HCT116 (cell line): ENCODE measurements at regions not wholly inside any gene's neighbourhood (a gene's known extent, or its start where the extent isn't known, plus 50 kb on each side); places are given as distances from the start of the nearest gene placed in this dataset.

Source experiments
- ATAC-seq: fragments of 200-7000 bp; cut with Tn5 transposase; 2 replicates; pipeline ENCODE4 v1.9.1; 2020; ENCODE audit warnings: mild to moderate bottlenecking, moderate library complexity
- BruUV-seq: library from RNA; stranded (reverse); fragments of 400-500 nt; replicated peaks from 2 replicates; lab custom pipeline; 2021; lab: Mats Ljungman, UMichigan
- CTCF ChIA-PET: fragments of 300-600 bp; sonication (Branson Sonifier 250); formaldehyde crosslinking; loops from one replicate; lab custom pipeline; 2021; ENCODE audit warnings: antibody characterized with exemption; lab: Charles Lee
- POLR2A ChIA-PET: fragments of 300-600, 350-600 bp; sonication (Branson Sonifier 250); formaldehyde crosslinking; loops from one replicate; lab custom pipeline; 2021; ENCODE audit warnings: antibody characterized with exemption; lab: Charles Lee
- RAD21 ChIA-PET, 2 experiments: fragments of 300-600 bp; sonication (Branson Sonifier 250); formaldehyde crosslinking; loops; one replicate each; lab custom pipeline; 2023; ENCODE audit warnings: low total read pairs in 2 of 2; ENCODE audit not compliant: uncharacterized antibody in 2 of 2, unreplicated experiment in 2 of 2, low non-redundant PET in 1 of 2; lab: Charles Lee
- DNase-seq: peaks from one replicate; pipeline ENCODE4 v3.0.0-alpha.2; 2010; ENCODE audit warnings: low read depth, low spot score
- H2AFZ ChIP-seq: fragments of 200-600 bp; shearing (Covaris generic), sonication (generic); 2 replicates; pipeline ENCODE4 v1.6.1; 2017; ENCODE audit warnings: low read depth, mixed run types, mixed read lengths, antibody characterized with exemption, low read length; ENCODE audit not compliant: poor library complexity, severe bottlenecking
- H3K27ac ChIP-seq: 2 replicates; pipeline ENCODE4 v1.5.1; 2012; ENCODE audit warnings: low read depth, low read length
- H3K27me3 ChIP-seq: fragments of 200-600 bp; sonication (generic); 2 replicates; pipeline ENCODE4 v1.6.1; 2016; ENCODE audit warnings: mixed run types, low read length, mixed read lengths; ENCODE audit not compliant: insufficient read depth
- H3K36me3 ChIP-seq, 2 experiments: fragments of 200-500 bp in 1 of 2; fragments of 200-600 bp in 1 of 2; sonication (Bioruptor generic) in 1 of 2; sonication (generic) in 1 of 2; 2 replicates each; pipeline versions ENCODE4 v1.5.1 to v1.6.1; 2014 to 2016; ENCODE audit warnings: low read length in 2 of 2, inconsistent platforms in 1 of 2, mixed read lengths in 1 of 2, mixed run types in 1 of 2; ENCODE audit not compliant: insufficient read depth in 2 of 2, control insufficient read depth in 1 of 2
- H3K4me1 ChIP-seq, 2 experiments: fragments of 200-600 bp in 1 of 2; sonication (generic) in 1 of 2; 2 replicates each; pipeline versions ENCODE4 v1.5.1 to v1.6.1; 2012 to 2017; ENCODE audit warnings: low read length in 2 of 2, inconsistent platforms in 1 of 2, mild to moderate bottlenecking in 1 of 2, mixed read lengths in 1 of 2, mixed run types in 1 of 2, moderate library complexity in 1 of 2; ENCODE audit not compliant: insufficient read depth in 2 of 2, control insufficient read depth in 1 of 2
- H3K4me2 ChIP-seq: fragments of 200-600 bp; sonication (generic); 2 replicates; pipeline ENCODE4 v1.6.1; 2017; ENCODE audit warnings: mixed run types, low read length, mixed read lengths
- H3K4me3 ChIP-seq, 2 experiments: fragments of 200-600 bp in 1 of 2; sonication (generic) in 1 of 2; replicated peaks in 1 of 2; 2 replicates each; pipeline ENCODE4 v1.5.1; 2011 to 2016; ENCODE audit warnings: low read length in 2 of 2, control low read depth in 1 of 2, low read depth in 1 of 2, mild to moderate bottlenecking in 1 of 2, mixed read lengths in 1 of 2, mixed run types in 1 of 2
- H3K79me2 ChIP-seq: fragments of 200-600 bp; sonication (generic); 2 replicates; pipeline ENCODE4 v1.6.1; 2017; ENCODE audit warnings: mild to moderate bottlenecking, mixed run types, low read length, moderate library complexity, mixed read lengths; ENCODE audit not compliant: insufficient read depth
- H3K9ac ChIP-seq: fragments of 200-600 bp; sonication (generic); 2 replicates; pipeline ENCODE4 v1.6.1; 2016; ENCODE audit warnings: low read length, mixed read lengths
- H3K9me2 ChIP-seq: fragments of 200-600 bp; sonication (generic), shearing (Covaris generic); 2 replicates; pipeline ENCODE4 v1.6.1; 2017; ENCODE audit warnings: mixed run types, mild to moderate bottlenecking, moderate library complexity; ENCODE audit not compliant: insufficient read depth
- H3K9me3 ChIP-seq, 2 experiments: fragments of 200-500 bp in 1 of 2; fragments of 200-600 bp in 1 of 2; sonication (Bioruptor generic) in 1 of 2; sonication (generic) in 1 of 2; 2 replicates each; pipeline ENCODE4 v1.6.1; 2014 to 2017; ENCODE audit warnings: low read length in 2 of 2, mixed read lengths in 2 of 2, inconsistent platforms in 1 of 2, low read depth in 1 of 2, mild to moderate bottlenecking in 1 of 2, mixed run types in 1 of 2, moderate library complexity in 1 of 2; ENCODE audit not compliant: control insufficient read depth in 1 of 2, insufficient read depth in 1 of 2
- H4K20me1 ChIP-seq: fragments of 200-600 bp; sonication (generic), shearing (Covaris generic); 2 replicates; pipeline ENCODE4 v1.6.1; 2017; ENCODE audit warnings: mixed run types, mild to moderate bottlenecking, moderate library complexity; ENCODE audit not compliant: insufficient read depth
- ATF3 ChIP-seq: IDR thresholded peaks from 2 replicates; pipeline ENCODE4 v1.6.1; 2012
- CBX3 ChIP-seq: IDR thresholded peaks from 2 replicates; pipeline ENCODE4 v1.6.1; 2012; ENCODE audit warnings: low read depth
- CEBPB ChIP-seq: IDR thresholded peaks from 2 replicates; pipeline ENCODE4 v1.6.1; 2012; ENCODE audit warnings: low read depth
- CTCF ChIP-seq, 3 experiments: fragments of 200-600 bp in 1 of 3; sonication (generic) in 1 of 3; IDR thresholded peaks in 2 of 3; conservative IDR thresholded peaks in 1 of 3; 2 replicates each; pipeline ENCODE4 v1.5.1; 2012 to 2017; ENCODE audit warnings: low read depth in 2 of 3, low read length in 2 of 3, antibody characterized with exemption in 1 of 3, borderline replicate concordance in 1 of 3, control low read depth in 1 of 3, mild to moderate bottlenecking in 1 of 3, mixed read lengths in 1 of 3, mixed run types in 1 of 3, moderate library complexity in 1 of 3; ENCODE audit not compliant: insufficient read depth in 1 of 3
- EGR1 ChIP-seq: IDR thresholded peaks from 2 replicates; pipeline ENCODE4 v1.6.1; 2012; ENCODE audit warnings: low read depth
- ELF1 ChIP-seq: IDR thresholded peaks from 2 replicates; pipeline ENCODE4 v1.6.1; 2012; ENCODE audit warnings: low read depth, borderline replicate concordance
- FOSL1 ChIP-seq: IDR thresholded peaks from 2 replicates; pipeline ENCODE4 v1.6.1; 2012; ENCODE audit warnings: low read depth
- JUND ChIP-seq: IDR thresholded peaks from 2 replicates; pipeline ENCODE4 v1.6.1; 2012
- MAX ChIP-seq: IDR thresholded peaks from 2 replicates; pipeline ENCODE4 v1.6.1; 2012
- POLR2A ChIP-seq: IDR thresholded peaks from 2 replicates; pipeline ENCODE4 v1.7.0; 2011; ENCODE audit warnings: borderline replicate concordance; ENCODE audit not compliant: insufficient read depth, insufficient read length; ENCODE audit errors: extremely low read depth
- RAD21 ChIP-seq: IDR thresholded peaks from 2 replicates; pipeline ENCODE4 v1.6.1; 2012; ENCODE audit warnings: low read depth, mild to moderate bottlenecking
- SIN3A ChIP-seq: IDR thresholded peaks from 2 replicates; pipeline ENCODE4 v1.6.1; 2012; ENCODE audit warnings: low read depth
- SP1 ChIP-seq: IDR thresholded peaks from 2 replicates; pipeline ENCODE4 v1.6.1; 2012; ENCODE audit warnings: low read depth
- SRF ChIP-seq: IDR thresholded peaks from 2 replicates; pipeline ENCODE4 v1.6.1; 2012; ENCODE audit warnings: low read depth
- YY1 ChIP-seq: IDR thresholded peaks from 2 replicates; pipeline ENCODE4 v1.6.1; 2011; ENCODE audit warnings: low read length, low read depth, moderate library complexity, mild to moderate bottlenecking; ENCODE audit not compliant: insufficient replicate concordance; ENCODE audit errors: extremely low read depth
- ZFX ChIP-seq: fragments of 450-650 bp; IDR thresholded peaks from 2 replicates; pipeline ENCODE4 v1.6.1; 2017
- ZNF274 ChIP-seq: fragments of 200-500 bp; sonication (Bioruptor generic); IDR thresholded peaks from 2 replicates; pipeline ENCODE4 v1.6.1; 2014; ENCODE audit warnings: mild to moderate bottlenecking, low read depth, low read length, inconsistent platforms
- intact Hi-C: fragments of 100-400 bp; cut with micrococcal nuclease; formaldehyde crosslinking; loops from 2 replicates; pipeline ENCODE4 v1.10.0; 2022
- TF ChIP-seq, protein P1 (sequence below): IDR thresholded peaks from 2 replicates; pipeline ENCODE4 v1.6.1; 2011; ENCODE audit warnings: mild to moderate bottlenecking, low read length, moderate library complexity; ENCODE audit not compliant: insufficient replicate concordance; ENCODE audit errors: extremely low read depth
- TF ChIP-seq, protein P2 (sequence below): IDR thresholded peaks from 2 replicates; pipeline ENCODE4 v1.6.1; 2012; ENCODE audit warnings: low read depth

DNA sequence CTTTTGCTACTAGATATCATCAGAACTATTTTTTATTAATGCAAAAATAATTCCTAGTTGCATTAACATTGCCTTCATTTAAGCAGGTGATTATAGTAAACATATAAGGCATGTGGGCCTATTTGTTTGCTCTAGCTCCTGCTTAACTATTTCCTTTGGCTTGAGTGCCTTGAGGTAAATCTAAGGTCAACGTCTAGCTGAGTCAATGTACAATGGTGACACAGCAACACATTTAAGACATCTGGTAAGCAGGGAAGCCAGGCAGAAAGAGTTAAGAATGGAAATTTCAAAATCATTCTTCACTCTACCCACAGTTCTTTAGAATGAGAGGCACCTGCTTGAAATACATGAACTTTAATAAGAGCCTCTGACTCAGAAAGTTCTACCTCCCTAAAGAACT, 111.9 kb upstream of the FST start:
- H3K79me2 ChIP-seq = no peaks in the 10 kb centered on the region
- ChIA-PET RAD21 (no interaction called here), POLR2A (no interaction called here), CTCF (no interaction called here)
- no peak overlapping the region for H3K4me3 ChIP-seq
- H3K9ac ChIP-seq = no peak overlapping the region
- H3K4me1 ChIP-seq = no peaks in the 10 kb centered on the region
- no peak overlapping the region for H3K4me2 ChIP-seq
- DNase-seq (no peak), ATAC-seq (no peak)
- no peaks in the 10 kb centered on the region for H4K20me1 ChIP-seq
- no peaks in the 10 kb centered on the region for H3K9me2 ChIP-seq
- no peaks in the 10 kb centered on the region for H3K36me3 ChIP-seq
- H3K9me3 ChIP-seq = no peaks in the 10 kb centered on the region
- H2AFZ ChIP-seq = no peak overlapping the region
- BruUV-seq = no TSS peak
- TF ChIP-seq ZFX (no peak), ZNF274 (no peak), SRF (no peak), MAX (no peak), FOSL1 (no peak), EGR1 (no peak), CBX3 (no peak), RAD21 (no peak), SP1 (no peak), CEBPB (no peak), JUND (no peak), POLR2A (no peak), ELF1 (no peak), YY1 (no peak), ATF3 (no peak), SIN3A (no peak), CTCF (IDR thresholded peaks at IDR 0.05 in 2 of 3, conservative IDR thresholded peaks at IDR 0.05 in 1 of 3; ENCODE audit: borderline replicate concordance in 1 of 3, insufficient read depth in 1 of 3, low read depth in 2 of 3, low read length in 2 of 3) (no peak)
- TF ChIP-seq, protein P1, sequence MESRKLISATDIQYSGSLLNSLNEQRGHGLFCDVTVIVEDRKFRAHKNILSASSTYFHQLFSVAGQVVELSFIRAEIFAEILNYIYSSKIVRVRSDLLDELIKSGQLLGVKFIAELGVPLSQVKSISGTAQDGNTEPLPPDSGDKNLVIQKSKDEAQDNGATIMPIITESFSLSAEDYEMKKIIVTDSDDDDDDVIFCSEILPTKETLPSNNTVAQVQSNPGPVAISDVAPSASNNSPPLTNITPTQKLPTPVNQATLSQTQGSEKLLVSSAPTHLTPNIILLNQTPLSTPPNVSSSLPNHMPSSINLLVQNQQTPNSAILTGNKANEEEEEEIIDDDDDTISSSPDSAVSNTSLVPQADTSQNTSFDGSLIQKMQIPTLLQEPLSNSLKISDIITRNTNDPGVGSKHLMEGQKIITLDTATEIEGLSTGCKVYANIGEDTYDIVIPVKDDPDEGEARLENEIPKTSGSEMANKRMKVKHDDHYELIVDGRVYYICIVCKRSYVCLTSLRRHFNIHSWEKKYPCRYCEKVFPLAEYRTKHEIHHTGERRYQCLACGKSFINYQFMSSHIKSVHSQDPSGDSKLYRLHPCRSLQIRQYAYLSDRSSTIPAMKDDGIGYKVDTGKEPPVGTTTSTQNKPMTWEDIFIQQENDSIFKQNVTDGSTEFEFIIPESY = no peak
- TF ChIP-seq, protein P2, sequence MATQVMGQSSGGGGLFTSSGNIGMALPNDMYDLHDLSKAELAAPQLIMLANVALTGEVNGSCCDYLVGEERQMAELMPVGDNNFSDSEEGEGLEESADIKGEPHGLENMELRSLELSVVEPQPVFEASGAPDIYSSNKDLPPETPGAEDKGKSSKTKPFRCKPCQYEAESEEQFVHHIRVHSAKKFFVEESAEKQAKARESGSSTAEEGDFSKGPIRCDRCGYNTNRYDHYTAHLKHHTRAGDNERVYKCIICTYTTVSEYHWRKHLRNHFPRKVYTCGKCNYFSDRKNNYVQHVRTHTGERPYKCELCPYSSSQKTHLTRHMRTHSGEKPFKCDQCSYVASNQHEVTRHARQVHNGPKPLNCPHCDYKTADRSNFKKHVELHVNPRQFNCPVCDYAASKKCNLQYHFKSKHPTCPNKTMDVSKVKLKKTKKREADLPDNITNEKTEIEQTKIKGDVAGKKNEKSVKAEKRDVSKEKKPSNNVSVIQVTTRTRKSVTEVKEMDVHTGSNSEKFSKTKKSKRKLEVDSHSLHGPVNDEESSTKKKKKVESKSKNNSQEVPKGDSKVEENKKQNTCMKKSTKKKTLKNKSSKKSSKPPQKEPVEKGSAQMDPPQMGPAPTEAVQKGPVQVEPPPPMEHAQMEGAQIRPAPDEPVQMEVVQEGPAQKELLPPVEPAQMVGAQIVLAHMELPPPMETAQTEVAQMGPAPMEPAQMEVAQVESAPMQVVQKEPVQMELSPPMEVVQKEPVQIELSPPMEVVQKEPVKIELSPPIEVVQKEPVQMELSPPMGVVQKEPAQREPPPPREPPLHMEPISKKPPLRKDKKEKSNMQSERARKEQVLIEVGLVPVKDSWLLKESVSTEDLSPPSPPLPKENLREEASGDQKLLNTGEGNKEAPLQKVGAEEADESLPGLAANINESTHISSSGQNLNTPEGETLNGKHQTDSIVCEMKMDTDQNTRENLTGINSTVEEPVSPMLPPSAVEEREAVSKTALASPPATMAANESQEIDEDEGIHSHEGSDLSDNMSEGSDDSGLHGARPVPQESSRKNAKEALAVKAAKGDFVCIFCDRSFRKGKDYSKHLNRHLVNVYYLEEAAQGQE = no peak
- no peaks in the 10 kb centered on the region for H3K27me3 ChIP-seq
- H3K27ac ChIP-seq = no peak overlapping the region
- intact Hi-C loops = no loop called here
